Activated CD4-positive, alpha-beta memory T cell treated with anti-CD3 and anti-CD28 coated beads, Interleukin-2, amount 10 ng/mL, durations not matched to agents 7 days and 5 days (primary cell): ENCODE measurements at regions not wholly inside any gene's neighbourhood (a gene's known extent, or its start where the extent isn't known, plus 50 kb on each side); places are given as distances from the start of the nearest gene placed in this dataset.

Experiments used
- CTCF ChIA-PET: fragments of 350-600 bp; sonication (Branson Sonifier 250); formaldehyde crosslinking; loops from one replicate; lab custom pipeline; 2021; ENCODE audit warnings: antibody characterized with exemption, inconsistent platforms; lab: Charles Lee
- POLR2A ChIA-PET: fragments of 350-600 bp; sonication (Branson Sonifier 250); formaldehyde crosslinking; loops from one replicate; lab custom pipeline; 2021; ENCODE audit warnings: antibody characterized with exemption; lab: Charles Lee
- DNase-seq: peaks from one replicate; pipeline ENCODE4 v3.0.0-alpha.2; 2020
- H3K27ac Mint-ChIP-seq: one replicate; pipeline ENCODE4 v1.8.0; 2021; ENCODE audit warnings: mild to moderate bottlenecking, mixed read lengths
- H3K27me3 Mint-ChIP-seq: one replicate; pipeline ENCODE4 v1.8.0; 2021; ENCODE audit warnings: mixed read lengths
- H3K36me3 Mint-ChIP-seq: one replicate; pipeline ENCODE4 v1.8.0; 2021; ENCODE audit warnings: low read depth, mixed read lengths
- H3K4me1 Mint-ChIP-seq: one replicate; pipeline ENCODE4 v1.8.0; 2021; ENCODE audit warnings: mixed read lengths
- H3K4me3 Mint-ChIP-seq: one replicate; pipeline ENCODE4 v1.8.0; 2021; ENCODE audit warnings: mild to moderate bottlenecking, mixed read lengths
- H3K9me3 Mint-ChIP-seq: one replicate; pipeline ENCODE4 v1.8.0; 2021; ENCODE audit warnings: mixed read lengths

- ChIA-PET POLR2A (interaction anchor here (2.7 kb wide), 1 partner anchor 126 kb away, joined by 24 read pairs; the partner anchor contains the start of gene DPYD), CTCF (interaction anchor here (0.8 kb wide), 1 partner anchor 183 kb away, joined by 3 read pairs; no protein-coding TSS in a partner anchor)
- peak overlapping the region; percentile 68 for H3K4me3 Mint-ChIP-seq
- no peaks in the 10 kb centered on the region for H3K9me3 Mint-ChIP-seq
- peaks cover 67% of the 10 kb centered on the region for H3K27me3 Mint-ChIP-seq
- DNase-seq: peak; percentile 29
- no peak overlapping the region for H3K27ac Mint-ChIP-seq
- no peaks in the 10 kb centered on the region for H3K36me3 Mint-ChIP-seq
- peaks cover 37% of the 10 kb centered on the region for H3K4me1 Mint-ChIP-seq
Observed at GRCh38 chr1:98045767-98046641, 125.2 kb upstream of the DPYD start.

DNA sequence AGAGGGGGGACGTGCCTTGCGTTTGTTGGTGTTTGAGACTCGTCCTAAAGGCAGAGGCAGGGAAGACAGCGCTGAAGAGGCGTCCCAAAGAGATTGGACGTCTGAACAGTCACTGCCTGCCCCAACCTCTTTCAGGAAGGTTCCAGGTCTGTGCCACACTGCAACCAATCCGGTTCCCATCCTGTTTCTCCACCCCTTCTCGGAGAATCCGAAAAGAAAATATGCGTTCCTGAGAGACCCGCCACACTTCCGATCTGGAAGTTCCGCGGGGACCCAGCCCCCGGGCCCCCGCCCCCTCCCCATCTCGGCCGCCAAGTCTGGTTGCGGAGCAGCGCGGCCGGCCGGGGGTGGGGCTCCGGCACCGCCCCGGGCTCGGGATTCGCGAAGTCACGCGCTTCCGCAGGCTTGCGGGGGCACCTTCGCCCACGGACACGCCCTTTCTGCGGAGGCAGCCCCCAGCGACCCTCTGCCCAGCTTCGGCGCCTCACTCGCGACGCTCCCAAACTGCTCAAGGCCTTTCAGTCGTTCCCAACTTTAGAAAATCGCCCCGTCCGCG, 124.5 kb upstream of the DPYD start:
- H3K27me3 Mint-ChIP-seq: peaks cover 66% of the 10 kb centered on the region
- no peaks in the 10 kb centered on the region for H3K36me3 Mint-ChIP-seq
- peak overlapping the region; percentile 68 for H3K4me3 Mint-ChIP-seq
- H3K27ac Mint-ChIP-seq: no peak overlapping the region
- peaks cover 37% of the 10 kb centered on the region for H3K4me1 Mint-ChIP-seq
- ChIA-PET POLR2A (no interaction called here), CTCF (no interaction called here)
- DNase-seq: no peak
- H3K9me3 Mint-ChIP-seq: no peaks in the 10 kb centered on the region

GRCh38 chr1:98044766-98045165, 123.9 kb upstream of the DPYD start:
- peaks cover 37% of the 10 kb centered on the region for H3K4me1 Mint-ChIP-seq
- no peak overlapping the region for H3K27ac Mint-ChIP-seq
- H3K36me3 Mint-ChIP-seq: no peaks in the 10 kb centered on the region
- H3K9me3 Mint-ChIP-seq: no peaks in the 10 kb centered on the region
- no peak for DNase-seq
- peak overlapping the region; percentile 66 for H3K4me3 Mint-ChIP-seq
- peaks cover 62% of the 10 kb centered on the region for H3K27me3 Mint-ChIP-seq
- ChIA-PET CTCF (no interaction called here), POLR2A (interaction anchor here (2.6 kb wide), 1 partner anchor 124 kb away, joined by 7 read pairs; the partner anchor contains the start of gene DPYD)

GRCh38 chr1:98044071-98044697, 123.3 kb upstream of the DPYD start:
- peaks cover 32% of the 10 kb centered on the region for H3K4me1 Mint-ChIP-seq
- no peak overlapping the region for H3K27ac Mint-ChIP-seq
- no peak for DNase-seq
- ChIA-PET POLR2A (interaction anchor here (2.6 kb wide), 1 partner anchor 123 kb away, joined by 7 read pairs; the partner anchor contains the start of gene DPYD), CTCF (no interaction called here)
- peaks cover 56% of the 10 kb centered on the region for H3K27me3 Mint-ChIP-seq
- H3K4me3 Mint-ChIP-seq: peak overlapping the region; percentile 66
- no peaks in the 10 kb centered on the region for H3K9me3 Mint-ChIP-seq
- H3K36me3 Mint-ChIP-seq: no peaks in the 10 kb centered on the region

DNA sequence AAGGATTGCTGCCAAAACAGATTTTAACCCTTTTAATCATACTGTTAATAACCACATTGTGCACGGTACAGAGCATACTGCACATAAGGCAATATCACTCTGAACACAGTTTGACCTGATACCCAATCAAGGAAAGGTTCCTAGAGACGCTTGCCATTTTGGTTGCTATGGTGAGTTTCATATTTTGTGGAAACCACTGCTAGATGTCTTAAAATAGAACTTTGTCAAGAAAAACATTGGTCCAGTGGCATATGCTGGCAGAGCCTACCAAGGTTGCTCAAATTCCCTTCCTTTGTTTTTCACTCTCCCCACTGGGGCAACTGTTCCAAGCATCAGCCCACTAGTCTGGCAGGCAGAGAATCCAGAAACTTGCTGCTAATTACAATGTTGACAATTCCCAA, 114.8 kb upstream of the DPYD start:
- Mint-ChIP-seq H3K4me3 (no peak overlapping the region), H3K27me3 (peaks cover 18% of the 10 kb centered on the region)

DNA sequence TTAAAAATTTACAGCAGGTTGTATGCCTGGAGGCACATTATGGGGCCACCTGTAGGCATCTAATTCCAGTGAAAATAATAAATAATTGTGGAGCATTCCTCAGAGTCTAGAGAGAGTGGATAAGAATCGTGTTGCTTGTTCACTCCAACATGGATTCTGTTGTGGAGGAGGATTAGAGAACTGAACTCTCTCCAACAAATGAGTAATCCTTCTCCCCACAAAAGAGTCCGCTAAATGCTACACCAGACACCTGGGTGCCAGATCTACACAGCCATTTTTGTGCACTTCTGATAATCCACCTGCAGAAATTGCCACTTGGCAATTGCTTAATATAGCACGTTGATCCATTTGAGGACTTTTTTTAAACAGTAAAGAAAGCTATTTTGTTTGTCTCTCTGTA, 113.7 kb upstream of the DPYD start:
- ChIA-PET CTCF (no interaction called here), POLR2A (interaction anchor here (0.6 kb wide), 1 partner anchor 218 kb away, joined by 3 read pairs; no protein-coding TSS in a partner anchor)
- Mint-ChIP-seq H3K27me3 (peaks cover 16% of the 10 kb centered on the region), H3K9me3 (no peaks in the 10 kb centered on the region), H3K4me1 (peaks cover 3% of the 10 kb centered on the region), H3K27ac (no peak overlapping the region), H3K4me3 (no peak overlapping the region), H3K36me3 (no peaks in the 10 kb centered on the region)
- DNase-seq: no peak

More for the DNA sequence above, 114.8 kb upstream of the DPYD start:
- H3K27ac Mint-ChIP-seq: no peak overlapping the region
- no peaks in the 10 kb centered on the region for H3K9me3 Mint-ChIP-seq
- POLR2A ChIA-PET: no interaction called here
- CTCF ChIA-PET: no interaction called here
- DNase-seq: no peak
- H3K4me1 Mint-ChIP-seq: peaks cover under 1% of the 10 kb centered on the region
- H3K36me3 Mint-ChIP-seq: no peaks in the 10 kb centered on the region

GRCh38 chr1:98032958-98033357, 112.1 kb upstream of the DPYD start:
- no peak overlapping the region for H3K4me3 Mint-ChIP-seq
- no peak overlapping the region for H3K27ac Mint-ChIP-seq
- H3K27me3 Mint-ChIP-seq: peaks cover 11% of the 10 kb centered on the region
- DNase-seq: no peak
- no peaks in the 10 kb centered on the region for H3K36me3 Mint-ChIP-seq
- CTCF ChIA-PET: no interaction called here
- H3K4me1 Mint-ChIP-seq: peaks cover 3% of the 10 kb centered on the region
- POLR2A ChIA-PET: no interaction called here
- no peaks in the 10 kb centered on the region for H3K9me3 Mint-ChIP-seq

GRCh38 chr1:98030976-98031375, 110.1 kb upstream of the DPYD start:
- POLR2A ChIA-PET: no interaction called here
- CTCF ChIA-PET: no interaction called here
- H3K27ac Mint-ChIP-seq: no peak overlapping the region

DNA sequence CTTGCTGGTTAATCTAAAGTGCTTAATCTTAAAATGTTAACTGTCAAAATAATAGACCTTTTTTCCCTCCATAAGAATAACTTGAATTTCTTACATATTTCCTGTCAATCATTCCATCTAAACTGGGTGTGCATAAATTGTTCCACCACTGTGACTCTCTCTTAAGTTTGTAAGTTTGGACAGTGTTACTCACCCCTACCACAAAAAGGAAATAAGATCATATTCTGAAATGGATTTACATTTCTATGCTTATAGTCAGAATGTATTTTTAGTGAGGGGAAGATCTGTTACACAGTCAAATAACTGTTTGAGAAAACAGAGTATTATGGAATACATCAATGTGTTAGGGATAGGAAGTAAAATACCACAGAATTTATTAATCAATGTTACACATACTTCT, 109.6 kb upstream of the DPYD start:
- Mint-ChIP-seq H3K4me1 (peaks cover 3% of the 10 kb centered on the region), H3K27ac (no peak overlapping the region), H3K27me3 (peaks cover 3% of the 10 kb centered on the region), H3K4me3 (no peak overlapping the region), H3K36me3 (no peaks in the 10 kb centered on the region), H3K9me3 (no peaks in the 10 kb centered on the region)
- DNase-seq: no peak
- CTCF ChIA-PET: no interaction called here
- POLR2A ChIA-PET: no interaction called here

More at GRCh38 chr1:98030976-98031375, 110.1 kb upstream of the DPYD start:
- Mint-ChIP-seq H3K4me1 (peaks cover 3% of the 10 kb centered on the region), H3K27me3 (peaks cover 3% of the 10 kb centered on the region), H3K36me3 (no peaks in the 10 kb centered on the region), H3K9me3 (no peaks in the 10 kb centered on the region), H3K4me3 (no peak overlapping the region)
- no peak for DNase-seq

- ChIA-PET POLR2A (no interaction called here), CTCF (interaction anchor here (1.2 kb wide), 1 partner anchor 22 kb away, joined by 3 read pairs; no protein-coding TSS in a partner anchor)
- Mint-ChIP-seq H3K4me1 (peaks cover 4% of the 10 kb centered on the region), H3K4me3 (no peak overlapping the region), H3K36me3 (no peaks in the 10 kb centered on the region), H3K27ac (no peak overlapping the region), H3K27me3 (peaks cover under 1% of the 10 kb centered on the region), H3K9me3 (no peaks in the 10 kb centered on the region)
- DNase-seq: no peak
Observed at GRCh38 chr1:98028800-98029199, 108.0 kb upstream of the DPYD start.

DNA sequence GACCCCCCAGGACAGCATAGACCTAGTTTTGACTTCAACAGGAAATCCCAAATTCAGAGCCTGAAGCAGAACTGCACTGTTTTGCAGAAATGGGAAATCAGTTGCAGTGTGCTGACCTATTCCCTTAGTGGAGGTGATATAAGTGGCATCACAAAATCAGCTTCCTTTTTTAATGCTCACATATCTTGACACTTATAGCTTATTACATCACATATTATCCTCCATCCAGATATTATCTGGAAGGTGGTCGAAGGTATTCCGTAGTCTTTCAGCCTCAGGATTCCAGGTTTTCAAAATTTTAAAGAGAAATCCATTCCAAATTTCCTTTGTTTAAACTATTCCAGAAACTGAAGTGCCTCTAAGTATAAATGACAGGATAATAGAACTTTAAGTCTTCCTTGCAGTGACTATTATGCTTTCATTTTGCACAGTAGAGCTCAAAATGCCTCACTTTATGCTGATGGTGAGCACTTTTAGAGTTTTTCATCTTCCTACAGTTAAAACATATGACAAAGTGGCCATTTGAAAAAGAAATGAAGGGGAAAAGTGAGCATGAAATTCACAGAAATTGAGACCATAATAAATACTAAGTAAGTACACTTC, 106.4 kb upstream of the DPYD start:
- no peak overlapping the region for H3K4me3 Mint-ChIP-seq
- ChIA-PET CTCF (no interaction called here), POLR2A (no interaction called here)

DNA sequence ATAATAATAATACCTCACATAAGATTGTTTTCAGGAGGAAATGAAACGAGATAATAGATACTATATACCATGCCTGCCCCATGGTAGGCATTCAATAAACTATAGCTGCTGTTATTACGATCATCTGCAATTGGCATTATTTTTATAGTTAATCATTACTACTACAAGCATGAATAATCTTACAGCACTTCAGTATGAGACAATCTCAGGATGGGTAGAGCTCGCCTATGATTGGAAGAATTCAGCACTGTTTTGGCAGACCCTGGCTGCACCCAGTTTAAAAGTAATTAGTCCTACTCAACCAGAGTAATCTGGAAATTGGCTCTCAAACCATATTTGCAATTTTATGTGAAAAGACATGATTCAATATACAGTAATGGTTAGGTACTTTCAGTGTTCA, 105.0 kb upstream of the DPYD start:
- ChIA-PET CTCF (no interaction called here), POLR2A (no interaction called here)
- no peak overlapping the region for H3K27ac Mint-ChIP-seq
- H3K27me3 Mint-ChIP-seq: no peaks in the 10 kb centered on the region
- no peak for DNase-seq
- H3K4me3 Mint-ChIP-seq: no peak overlapping the region
- H3K9me3 Mint-ChIP-seq: no peaks in the 10 kb centered on the region
- H3K36me3 Mint-ChIP-seq: no peaks in the 10 kb centered on the region
- peaks cover 4% of the 10 kb centered on the region for H3K4me1 Mint-ChIP-seq

More for the DNA sequence above, 106.4 kb upstream of the DPYD start:
- Mint-ChIP-seq H3K4me1 (peaks cover 4% of the 10 kb centered on the region), H3K27me3 (no peaks in the 10 kb centered on the region), H3K27ac (no peak overlapping the region), H3K9me3 (no peaks in the 10 kb centered on the region), H3K36me3 (no peaks in the 10 kb centered on the region)
- DNase-seq: no peak

- H3K4me1 Mint-ChIP-seq: peaks cover 4% of the 10 kb centered on the region
- CTCF ChIA-PET: no interaction called here
- peaks cover 3% of the 10 kb centered on the region for H3K27me3 Mint-ChIP-seq
- no peaks in the 10 kb centered on the region for H3K36me3 Mint-ChIP-seq
- no peaks in the 10 kb centered on the region for H3K9me3 Mint-ChIP-seq
- POLR2A ChIA-PET: no interaction called here
- DNase-seq: no peak
- H3K27ac Mint-ChIP-seq: no peak overlapping the region
- no peak overlapping the region for H3K4me3 Mint-ChIP-seq
Observed at GRCh38 chr1:98021126-98021525, 100.3 kb upstream of the DPYD start.
